ENCODE measurements at regions not wholly inside any gene's neighbourhood (a gene's known extent, or its start where the extent isn't known, plus 50 kb on each side); places are given as distances from the start of the nearest gene placed in this dataset.

- ChIA-PET CTCF (interaction anchor here (0.6 kb wide), 1 partner anchor 93 kb away, joined by 3 read pairs; no protein-coding TSS in a partner anchor), RAD21 (ENCODE audit: low non-redundant PET in 1 of 2, low total read pairs in 2 of 2, uncharacterized antibody in 2 of 2, unreplicated experiment in 2 of 2) (interaction anchor here in 1 of 2 experiments (0.6 kb wide), 1 partner anchor 11 kb away, joined by 4 read pairs; no protein-coding TSS in a partner anchor), POLR2A (interaction anchor here (1.0 to 1.2 kb wide), 3 partner anchors 15 to 50 kb away, joined by 4 to 6 read pairs (median 6); no protein-coding TSS in a partner anchor)
- Histone ChIP-seq H2AFZ (ENCODE audit: low read depth, low read length, poor library complexity, severe bottlenecking) (peak overlapping the region; percentile 22), H3K9me2 (ENCODE audit: insufficient read depth) (no peaks in the 10 kb centered on the region), H3K27ac (ENCODE audit: low read depth, low read length) (peak overlapping the region; percentile 84), H3K36me3 (ENCODE audit: control insufficient read depth in 1 of 2, insufficient read depth in 2 of 2, low read length in 2 of 2) (no peaks in the 10 kb centered on the region), H3K79me2 (ENCODE audit: insufficient read depth, low read length) (no peaks in the 10 kb centered on the region), H3K9ac (ENCODE audit: low read length) (peak overlapping the region; percentile 9), H3K4me1 (ENCODE audit: control insufficient read depth in 1 of 2, insufficient read depth in 2 of 2, low read length in 2 of 2) (peaks cover 62 to 66% of the 10 kb centered on the region in 2 experiments), H3K27me3 (ENCODE audit: insufficient read depth, low read length) (no peaks in the 10 kb centered on the region), H3K4me3 (replicated peaks in 1 of 2; ENCODE audit: low read depth in 1 of 2, low read length in 2 of 2) (0 out of 4 replicates have a peak overlapping the region, but pooled peaks of 1 of the 2 experiments have one; percentile 9), H3K4me2 (ENCODE audit: low read length) (peak overlapping the region; percentile 65), H4K20me1 (ENCODE audit: insufficient read depth) (no peaks in the 10 kb centered on the region), H3K9me3 (ENCODE audit: control insufficient read depth in 1 of 2, insufficient read depth in 1 of 2, low read depth in 1 of 2, low read length in 2 of 2) (no peaks in the 10 kb centered on the region)
- BruUV-seq (replicated peaks), result no TSS peak
- intact Hi-C loops (cut with micrococcal nuclease), result loop anchor here (2.0 to 10.0 kb wide), 2 partner anchors 92 to 160 kb away; no protein-coding TSS in a partner anchor
- peak; percentile 88 for ATAC-seq
- DNase-seq (ENCODE audit: low read depth, low spot score), result peak; percentile 93
- TF ChIP-seq SP1 (IDR thresholded peaks at IDR 0.05; ENCODE audit: low read depth) (peak; percentile 88), REST (IDR thresholded peaks at IDR 0.05; ENCODE audit: low read depth) (no peak), ELF1 (IDR thresholded peaks at IDR 0.05; ENCODE audit: borderline replicate concordance, low read depth) (no peak), SRF (IDR thresholded peaks at IDR 0.05; ENCODE audit: low read depth) (peak; percentile 44), JUND (IDR thresholded peaks at IDR 0.05) (peak; percentile 83), ZNF274 (IDR thresholded peaks at IDR 0.05; ENCODE audit: low read depth, low read length) (no peak), FOSL1 (IDR thresholded peaks at IDR 0.05; ENCODE audit: low read depth) (peak; percentile 87), EGR1 (IDR thresholded peaks at IDR 0.05; ENCODE audit: low read depth) (no peak), SIN3A (IDR thresholded peaks at IDR 0.05; ENCODE audit: low read depth) (peak; percentile 65), POLR2A (IDR thresholded peaks at IDR 0.05; ENCODE audit: borderline replicate concordance, extremely low read depth, insufficient read depth, insufficient read length) (no peak), EZH2 (IDR thresholded peaks at IDR 0.05) (no peak), YY1 (IDR thresholded peaks at IDR 0.05; ENCODE audit: extremely low read depth, insufficient replicate concordance, low read depth, low read length) (peak; percentile 6), TCF7L2 (IDR thresholded peaks at IDR 0.05; ENCODE audit: borderline replicate concordance, extremely low read depth, insufficient read depth, insufficient read length) (peak; percentile 60), CTCF (IDR thresholded peaks at IDR 0.05 in 2 of 3, conservative IDR thresholded peaks at IDR 0.05 in 1 of 3; ENCODE audit: borderline replicate concordance in 1 of 3, insufficient read depth in 1 of 3, low read depth in 2 of 3, low read length in 2 of 3) (no peak), CEBPB (IDR thresholded peaks at IDR 0.05; ENCODE audit: low read depth) (peak; percentile 76), POLR2AphosphoS5 (IDR thresholded peaks at IDR 0.05; ENCODE audit: low read depth, low read length) (peak; percentile 60), ZFX (IDR thresholded peaks at IDR 0.05) (no peak), EZH2phosphoT487 (IDR thresholded peaks at IDR 0.05; ENCODE audit: borderline replicate concordance) (no peak), ZBTB33 (IDR thresholded peaks at IDR 0.05; ENCODE audit: extremely low read depth, insufficient replicate concordance, low read length) (no peak), RAD21 (IDR thresholded peaks at IDR 0.05; ENCODE audit: low read depth) (peak; percentile 30)
Measured at GRCh38 chr12:65695113-65695865, 129.0 kb upstream of the HMGA2 start.

Data from HCT116 (cell line).